BE2C (cell line): ENCODE measurements at regions not wholly inside any gene's neighbourhood (a gene's known extent, or its start where the extent isn't known, plus 50 kb on each side); places are given as distances from the start of the nearest gene placed in this dataset.

Experiments
- DNase-seq: peaks from one replicate; pipeline ENCODE4 v3.0.0-alpha.2; 2020
- H3K27me3 ChIP-seq: fragments of 250-450 bp; sonication (Bioruptor Pico); 2 replicates; pipeline ENCODE4 v1.5.1; 2020; ENCODE audit warnings: mild to moderate bottlenecking
- H3K36me3 ChIP-seq: fragments of 250-450 bp; sonication (Bioruptor Pico); 2 replicates; pipeline ENCODE4 v1.5.1; 2020; ENCODE audit warnings: mild to moderate bottlenecking
- H3K4me1 ChIP-seq: fragments of 250-450 bp; sonication (Bioruptor Pico); 2 replicates; pipeline ENCODE4 v1.5.1; 2020
- H3K4me3 ChIP-seq: 2 replicates; pipeline ENCODE4 v1.5.1; 2011; ENCODE audit warnings: low read depth, low read length
- H3K9me3 ChIP-seq: fragments of 250-450 bp; sonication (Bioruptor Pico); 2 replicates; pipeline ENCODE4 v1.5.1; 2020
- CTCF ChIP-seq: IDR thresholded peaks from 2 replicates; pipeline ENCODE4 v1.5.1; 2012; ENCODE audit warnings: mild to moderate bottlenecking, low read depth, low read length

- Histone ChIP-seq H3K4me3 (no peak overlapping the region), H3K27me3 (no peaks in the 10 kb centered on the region), H3K9me3 (no peaks in the 10 kb centered on the region), H3K4me1 (no peaks in the 10 kb centered on the region), H3K36me3 (no peaks in the 10 kb centered on the region)
- TF ChIP-seq CTCF = no peak
- no peak for DNase-seq
These were observed 105.1 kb downstream of the TRAPPC11 start for GRCh38 chr4:183763990-183764754.

- H3K27me3 ChIP-seq = no peaks in the 10 kb centered on the region
- DNase-seq = no peak
- H3K36me3 ChIP-seq = no peaks in the 10 kb centered on the region
- no peaks in the 10 kb centered on the region for H3K9me3 ChIP-seq
- H3K4me3 ChIP-seq = no peak overlapping the region
- H3K4me1 ChIP-seq = no peaks in the 10 kb centered on the region
- TF ChIP-seq CTCF = no peak
These were observed 106.3 kb downstream of the TRAPPC11 start for GRCh38 chr4:183765251-183765911.

- no peak overlapping the region for H3K4me3 ChIP-seq
- no peak for TF ChIP-seq CTCF
- H3K4me1 ChIP-seq = no peaks in the 10 kb centered on the region
- no peak for DNase-seq
- H3K27me3 ChIP-seq = no peaks in the 10 kb centered on the region
- no peaks in the 10 kb centered on the region for H3K36me3 ChIP-seq
- H3K9me3 ChIP-seq = no peaks in the 10 kb centered on the region
These were observed 107.0 kb downstream of the TRAPPC11 start for GRCh38 chr4:183766140-183766539.

GRCh38 chr4:183770906-183771305 lies 111.8 kb downstream of the TRAPPC11 start:
- DNase-seq = no peak
- no peaks in the 10 kb centered on the region for H3K4me1 ChIP-seq
- no peaks in the 10 kb centered on the region for H3K9me3 ChIP-seq
- H3K4me3 ChIP-seq = no peak overlapping the region
- no peak for TF ChIP-seq CTCF
- H3K27me3 ChIP-seq = no peaks in the 10 kb centered on the region
- no peaks in the 10 kb centered on the region for H3K36me3 ChIP-seq

- Histone ChIP-seq H3K36me3 (no peaks in the 10 kb centered on the region), H3K9me3 (no peaks in the 10 kb centered on the region), H3K27me3 (no peaks in the 10 kb centered on the region), H3K4me3 (no peak overlapping the region), H3K4me1 (no peaks in the 10 kb centered on the region)
- no peak for DNase-seq
- TF ChIP-seq CTCF = no peak
These were observed 113.3 kb downstream of the TRAPPC11 start for GRCh38 chr4:183772361-183772760.

GRCh38 chr4:183773790-183774189 lies 114.7 kb downstream of the TRAPPC11 start:
- no peaks in the 10 kb centered on the region for H3K27me3 ChIP-seq
- no peaks in the 10 kb centered on the region for H3K4me1 ChIP-seq
- no peak for DNase-seq
- TF ChIP-seq CTCF = no peak
- H3K4me3 ChIP-seq = no peak overlapping the region
- H3K36me3 ChIP-seq = no peaks in the 10 kb centered on the region
- H3K9me3 ChIP-seq = no peaks in the 10 kb centered on the region
